ENCODE measurements at regions not wholly inside any gene's neighbourhood (a gene's known extent, or its start where the extent isn't known, plus 50 kb on each side); places are given as distances from the start of the nearest gene placed in this dataset.

DNA sequence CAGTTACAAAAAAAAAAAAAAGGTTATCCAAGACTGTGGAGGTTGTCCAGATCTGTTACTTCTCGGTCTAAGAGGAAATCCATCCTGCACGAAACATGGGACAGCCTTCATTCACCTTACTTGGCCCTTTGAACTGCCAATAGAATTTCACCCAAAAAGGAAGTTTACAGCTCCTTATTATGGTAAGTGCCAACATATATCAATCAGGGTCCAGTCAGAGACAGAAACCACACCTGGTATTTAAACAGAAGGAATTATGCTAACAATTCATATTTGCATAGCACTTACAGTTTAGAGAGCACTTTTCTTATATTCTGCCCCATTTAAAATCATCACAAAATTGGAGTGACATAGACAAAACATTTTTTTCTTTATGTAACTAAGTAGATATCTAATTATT lies 93.6 kb upstream of the PTPN3 start:
- DNase-seq (ENCODE audit: low read depth), result no peak
- no peak for TF ChIP-seq CTCF (IDR thresholded peaks at IDR 0.05; ENCODE audit: insufficient read depth, low read depth, low read length, missing control alignments)
- H3K4me3 ChIP-seq (ENCODE audit: low read length), result no peak overlapping the region

- DNase-seq (ENCODE audit: low read depth), result no peak
- no peak overlapping the region for H3K4me3 ChIP-seq (ENCODE audit: low read length)
- TF ChIP-seq CTCF (IDR thresholded peaks at IDR 0.05; ENCODE audit: insufficient read depth, low read depth, low read length, missing control alignments), result no peak
Observed at GRCh38 chr9:109593612-109594011, 95.5 kb upstream of the PTPN3 start.

DNA sequence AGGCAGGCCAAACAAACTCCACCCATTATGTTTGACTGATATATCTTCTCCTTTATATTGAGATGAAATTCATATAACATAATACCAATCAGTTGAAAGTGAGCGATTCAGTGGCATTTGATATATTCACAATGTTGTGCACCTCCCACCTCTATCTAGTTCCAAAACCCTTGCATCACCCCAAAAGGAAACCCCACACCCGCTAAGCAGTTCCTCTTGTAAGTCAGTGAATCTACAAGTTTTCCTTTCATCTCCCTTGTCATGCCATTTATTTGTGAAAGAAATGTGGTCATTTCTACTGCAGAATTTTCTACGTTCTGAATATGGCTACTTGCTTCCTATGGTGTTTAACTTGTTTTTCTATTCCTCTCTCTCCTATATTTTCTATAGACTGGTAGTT lies 99.4 kb upstream of the PTPN3 start:
- no peak for TF ChIP-seq CTCF (IDR thresholded peaks at IDR 0.05; ENCODE audit: insufficient read depth, low read depth, low read length, missing control alignments)

GRCh38 chr9:109599131-109599530 lies 101.0 kb upstream of the PTPN3 start:
- H3K4me3 ChIP-seq (ENCODE audit: low read length), result no peak overlapping the region
- no peak for TF ChIP-seq CTCF (IDR thresholded peaks at IDR 0.05; ENCODE audit: insufficient read depth, low read depth, low read length, missing control alignments)
- no peak for DNase-seq (ENCODE audit: low read depth)

More for the DNA sequence above, 99.4 kb upstream of the PTPN3 start:
- H3K4me3 ChIP-seq (ENCODE audit: low read length), result no peak overlapping the region
- DNase-seq (ENCODE audit: low read depth), result no peak

DNA sequence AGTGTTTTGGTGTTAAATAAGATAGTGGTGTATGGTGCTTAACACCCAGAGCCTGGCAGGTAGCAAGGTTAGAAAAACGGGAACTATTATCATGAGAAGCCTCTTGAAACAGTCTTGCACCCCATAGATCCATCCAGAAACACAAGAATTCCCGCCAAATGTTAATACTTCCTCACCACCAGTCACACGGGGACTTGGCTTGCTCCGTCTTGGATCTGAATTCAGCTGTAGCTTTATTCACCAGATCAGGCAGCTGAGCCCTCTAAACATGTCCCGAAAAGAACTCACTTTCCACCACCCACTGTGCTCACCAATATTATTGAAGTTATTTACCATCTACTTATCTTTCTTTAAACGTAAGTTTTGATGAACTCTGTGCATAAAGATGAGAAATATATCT lies 101.6 kb upstream of the PTPN3 start:
- no peak for DNase-seq (ENCODE audit: low read depth)
- H3K4me3 ChIP-seq (ENCODE audit: low read length), result no peak overlapping the region
- no peak for TF ChIP-seq CTCF (IDR thresholded peaks at IDR 0.05; ENCODE audit: insufficient read depth, low read depth, low read length, missing control alignments)

DNA sequence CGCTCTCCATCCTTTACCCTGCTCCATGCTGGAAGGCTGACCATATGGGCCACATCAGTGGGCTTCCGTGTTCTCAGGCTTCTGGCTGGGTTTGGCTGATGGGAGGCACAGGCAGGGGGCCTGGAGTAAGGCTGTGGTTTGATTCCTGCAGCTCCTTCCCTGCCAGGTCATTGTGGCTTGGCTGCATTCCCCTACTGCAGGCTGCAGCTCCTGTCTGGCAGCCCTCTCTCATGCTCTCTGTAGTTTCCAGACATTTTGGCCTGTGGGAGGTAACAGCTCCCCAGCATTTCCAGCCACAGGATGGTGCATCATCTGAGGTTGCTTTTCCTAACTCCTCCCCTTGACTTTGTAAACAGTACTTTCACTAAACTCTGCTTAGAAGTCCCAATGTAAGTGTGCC lies 102.0 kb upstream of the PTPN3 start:
- no peak for DNase-seq (ENCODE audit: low read depth)
- no peak for TF ChIP-seq CTCF (IDR thresholded peaks at IDR 0.05; ENCODE audit: insufficient read depth, low read depth, low read length, missing control alignments)
- no peak overlapping the region for H3K4me3 ChIP-seq (ENCODE audit: low read length)

DNA sequence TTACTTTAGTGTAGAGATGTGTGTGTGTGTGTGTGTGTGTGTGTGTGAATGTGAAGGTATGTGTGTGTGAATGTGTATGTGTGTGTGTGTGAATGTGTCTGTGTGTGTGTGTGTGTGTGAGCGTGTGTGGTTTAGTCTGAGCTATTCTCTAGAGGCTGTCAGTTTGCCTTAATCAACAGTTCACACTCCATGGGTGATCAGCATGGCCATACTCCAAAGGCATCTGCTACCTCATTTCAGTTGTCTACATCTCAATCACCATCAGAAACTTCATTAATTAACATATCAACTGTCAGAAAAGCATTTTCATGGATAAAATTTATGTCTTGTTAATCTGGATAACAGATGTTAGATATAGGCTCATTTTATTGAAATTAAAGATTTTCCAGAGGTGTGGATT lies 103.1 kb upstream of the PTPN3 start:
- no peak overlapping the region for H3K4me3 ChIP-seq (ENCODE audit: low read length)
- DNase-seq (ENCODE audit: low read depth), result no peak
- TF ChIP-seq CTCF (IDR thresholded peaks at IDR 0.05; ENCODE audit: insufficient read depth, low read depth, low read length, missing control alignments), result no peak

Data from epithelial cell of esophagus (primary cell).